ENCODE measurements at regions not wholly inside any gene's neighbourhood (a gene's known extent, or its start where the extent isn't known, plus 50 kb on each side); places are given as distances from the start of the nearest gene placed in this dataset.
A peak's percentile ranks its signal among the peaks of the same experiment; 100 is the strongest.

DNA sequence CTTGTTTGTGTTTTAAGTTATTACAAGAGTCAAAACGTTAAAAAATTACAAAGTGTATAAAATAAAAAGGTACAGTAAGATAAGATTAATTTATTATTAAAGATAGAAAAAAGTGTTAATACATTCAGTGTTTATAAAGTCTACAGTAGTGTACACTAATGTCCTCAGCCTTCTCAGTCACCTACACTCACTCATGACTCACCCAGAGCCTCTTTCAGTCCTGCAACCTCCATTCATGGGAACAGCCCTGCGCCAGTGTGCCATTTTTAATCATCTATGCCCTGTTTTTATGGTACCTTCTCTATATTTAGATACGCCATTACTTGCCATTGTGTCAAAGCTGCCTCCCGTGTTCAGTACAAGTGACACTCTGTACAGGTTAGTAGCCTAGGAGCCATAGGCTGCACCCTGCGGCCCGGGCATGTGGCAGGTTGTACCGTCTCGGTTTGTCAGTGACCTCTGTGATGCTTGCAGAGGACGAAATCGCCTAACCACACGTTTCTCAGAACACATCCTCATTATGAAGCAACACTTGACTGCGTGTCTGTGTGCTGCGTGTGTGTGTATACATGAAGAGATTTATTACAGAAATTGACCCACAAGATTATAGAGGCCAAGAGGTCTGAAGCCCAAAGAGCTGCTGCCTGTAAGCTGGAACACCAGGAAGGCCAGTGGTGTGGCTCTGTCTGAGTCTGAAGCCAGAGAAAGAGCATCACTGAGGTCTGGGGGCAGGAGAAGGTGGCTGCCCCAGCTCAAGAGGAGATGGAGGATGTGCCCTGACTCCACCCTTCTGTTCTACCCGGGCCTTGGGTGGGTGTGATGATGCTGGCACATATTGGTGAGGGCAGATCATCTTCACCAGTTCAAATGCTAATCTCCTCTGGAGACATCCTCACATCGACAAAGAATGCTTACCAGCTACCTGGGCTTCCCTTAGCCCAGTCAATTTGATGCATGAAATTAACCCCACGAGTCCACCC lies 116.6 kb upstream of the C14orf180 start:
- Histone ChIP-seq H3K9me3 (ENCODE audit: control insufficient read depth in 4 of 4, low read length in 3 of 4) (no peaks in the 10 kb centered on the region), H3K9ac (ENCODE audit: low read depth in 1 of 2, low read length in 2 of 2) (no peak overlapping the region), H3K4me3 (ENCODE audit: low read depth in 1 of 3, low read length in 3 of 3) (no peak overlapping the region), H3K4me1 (ENCODE audit: control insufficient read depth in 4 of 4, insufficient read depth in 4 of 4, low read length in 3 of 4) (peaks cover 0 to 7% (median 2%) of the 10 kb centered on the region in 4 donors), H3K27ac (ENCODE audit: low read depth in 1 of 2, low read length in 2 of 2) (no peak overlapping the region), H3K36me3 (ENCODE audit: control insufficient read depth in 4 of 4, insufficient read depth in 3 of 4, low read depth in 1 of 4, low read length in 3 of 4) (no peaks in the 10 kb centered on the region), H3K27me3 (ENCODE audit: control insufficient read depth in 4 of 4, insufficient read depth in 4 of 4, low read length in 3 of 4) (peaks cover 0 to 23% (median 5%) of the 10 kb centered on the region in 4 donors)
- WGBS: 66% methylated on average over 16 of the region's 16 CpGs
- TF ChIP-seq, protein P1, sequence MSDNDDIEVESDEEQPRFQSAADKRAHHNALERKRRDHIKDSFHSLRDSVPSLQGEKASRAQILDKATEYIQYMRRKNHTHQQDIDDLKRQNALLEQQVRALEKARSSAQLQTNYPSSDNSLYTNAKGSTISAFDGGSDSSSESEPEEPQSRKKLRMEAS (IDR thresholded peaks at IDR 0.05): no peak
- TF ChIP-seq FOXA2 (IDR thresholded peaks at IDR 0.05) (no peak), YY1 (IDR thresholded peaks at IDR 0.05) (no peak), HNF4A (conservative IDR thresholded peaks at IDR 0.05) (no peak), NR2F2 (IDR thresholded peaks at IDR 0.05) (no peak), TAF1 (conservative IDR thresholded peaks at IDR 0.05) (no peak), RXRA (IDR thresholded peaks at IDR 0.05) (no peak), EGR1 (IDR thresholded peaks at IDR 0.05; ENCODE audit: low read depth in 2 of 2) (no peak), FOXA1 (IDR thresholded peaks at IDR 0.05) (no peak), SP1 (IDR thresholded peaks at IDR 0.05) (no peak)
- TF ChIP-seq, protein P2, sequence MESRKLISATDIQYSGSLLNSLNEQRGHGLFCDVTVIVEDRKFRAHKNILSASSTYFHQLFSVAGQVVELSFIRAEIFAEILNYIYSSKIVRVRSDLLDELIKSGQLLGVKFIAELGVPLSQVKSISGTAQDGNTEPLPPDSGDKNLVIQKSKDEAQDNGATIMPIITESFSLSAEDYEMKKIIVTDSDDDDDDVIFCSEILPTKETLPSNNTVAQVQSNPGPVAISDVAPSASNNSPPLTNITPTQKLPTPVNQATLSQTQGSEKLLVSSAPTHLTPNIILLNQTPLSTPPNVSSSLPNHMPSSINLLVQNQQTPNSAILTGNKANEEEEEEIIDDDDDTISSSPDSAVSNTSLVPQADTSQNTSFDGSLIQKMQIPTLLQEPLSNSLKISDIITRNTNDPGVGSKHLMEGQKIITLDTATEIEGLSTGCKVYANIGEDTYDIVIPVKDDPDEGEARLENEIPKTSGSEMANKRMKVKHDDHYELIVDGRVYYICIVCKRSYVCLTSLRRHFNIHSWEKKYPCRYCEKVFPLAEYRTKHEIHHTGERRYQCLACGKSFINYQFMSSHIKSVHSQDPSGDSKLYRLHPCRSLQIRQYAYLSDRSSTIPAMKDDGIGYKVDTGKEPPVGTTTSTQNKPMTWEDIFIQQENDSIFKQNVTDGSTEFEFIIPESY (IDR thresholded peaks at IDR 0.05): no peak
- TF ChIP-seq, protein P3, sequence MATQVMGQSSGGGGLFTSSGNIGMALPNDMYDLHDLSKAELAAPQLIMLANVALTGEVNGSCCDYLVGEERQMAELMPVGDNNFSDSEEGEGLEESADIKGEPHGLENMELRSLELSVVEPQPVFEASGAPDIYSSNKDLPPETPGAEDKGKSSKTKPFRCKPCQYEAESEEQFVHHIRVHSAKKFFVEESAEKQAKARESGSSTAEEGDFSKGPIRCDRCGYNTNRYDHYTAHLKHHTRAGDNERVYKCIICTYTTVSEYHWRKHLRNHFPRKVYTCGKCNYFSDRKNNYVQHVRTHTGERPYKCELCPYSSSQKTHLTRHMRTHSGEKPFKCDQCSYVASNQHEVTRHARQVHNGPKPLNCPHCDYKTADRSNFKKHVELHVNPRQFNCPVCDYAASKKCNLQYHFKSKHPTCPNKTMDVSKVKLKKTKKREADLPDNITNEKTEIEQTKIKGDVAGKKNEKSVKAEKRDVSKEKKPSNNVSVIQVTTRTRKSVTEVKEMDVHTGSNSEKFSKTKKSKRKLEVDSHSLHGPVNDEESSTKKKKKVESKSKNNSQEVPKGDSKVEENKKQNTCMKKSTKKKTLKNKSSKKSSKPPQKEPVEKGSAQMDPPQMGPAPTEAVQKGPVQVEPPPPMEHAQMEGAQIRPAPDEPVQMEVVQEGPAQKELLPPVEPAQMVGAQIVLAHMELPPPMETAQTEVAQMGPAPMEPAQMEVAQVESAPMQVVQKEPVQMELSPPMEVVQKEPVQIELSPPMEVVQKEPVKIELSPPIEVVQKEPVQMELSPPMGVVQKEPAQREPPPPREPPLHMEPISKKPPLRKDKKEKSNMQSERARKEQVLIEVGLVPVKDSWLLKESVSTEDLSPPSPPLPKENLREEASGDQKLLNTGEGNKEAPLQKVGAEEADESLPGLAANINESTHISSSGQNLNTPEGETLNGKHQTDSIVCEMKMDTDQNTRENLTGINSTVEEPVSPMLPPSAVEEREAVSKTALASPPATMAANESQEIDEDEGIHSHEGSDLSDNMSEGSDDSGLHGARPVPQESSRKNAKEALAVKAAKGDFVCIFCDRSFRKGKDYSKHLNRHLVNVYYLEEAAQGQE (IDR thresholded peaks at IDR 0.05): no peak
- DNase-seq (ENCODE audit: low spot score): peak; percentile 21

DNA sequence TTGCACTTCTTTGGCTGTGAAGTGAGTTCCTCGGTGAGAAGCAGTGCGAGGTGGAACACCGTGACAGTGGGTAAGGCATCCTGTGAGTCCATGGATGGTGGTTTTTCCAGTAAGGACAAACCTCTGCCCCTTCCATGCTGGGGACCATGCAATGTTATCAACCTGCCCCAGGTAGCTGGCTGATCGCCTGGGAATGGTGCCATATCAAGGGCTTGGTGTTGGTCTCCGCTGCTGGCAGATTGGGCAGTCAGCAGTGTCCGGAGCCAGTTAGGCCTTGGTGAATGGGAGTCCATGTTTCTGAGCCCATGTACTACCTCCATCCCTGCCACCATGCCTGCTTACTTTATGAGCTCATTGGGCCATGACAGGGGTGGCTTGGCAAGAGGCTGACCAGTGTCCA lies 114.7 kb upstream of the C14orf180 start:
- H3K27ac ChIP-seq (ENCODE audit: low read depth in 1 of 2, low read length in 2 of 2): no peak overlapping the region
- H3K27me3 ChIP-seq (ENCODE audit: control insufficient read depth in 4 of 4, insufficient read depth in 4 of 4, low read length in 3 of 4): peaks cover 0 to 21% (median 5%) of the 10 kb centered on the region in 4 donors
- H3K9ac ChIP-seq (ENCODE audit: low read depth in 1 of 2, low read length in 2 of 2): no peak overlapping the region
- H3K9me3 ChIP-seq (ENCODE audit: control insufficient read depth in 4 of 4, low read length in 3 of 4): no peaks in the 10 kb centered on the region
- peak; percentile 9 for DNase-seq (ENCODE audit: low spot score)
- TF ChIP-seq HNF4A (conservative IDR thresholded peaks at IDR 0.05) (no peak), TAF1 (conservative IDR thresholded peaks at IDR 0.05) (no peak), SP1 (IDR thresholded peaks at IDR 0.05) (no peak), RXRA (IDR thresholded peaks at IDR 0.05) (no peak), FOXA1 (IDR thresholded peaks at IDR 0.05) (no peak), GABPA (IDR thresholded peaks at IDR 0.05 in 1 of 2, conservative IDR thresholded peaks at IDR 0.05 in 1 of 2) (no peak), JUND (IDR thresholded peaks at IDR 0.05) (no peak)
- TF ChIP-seq, protein P4, sequence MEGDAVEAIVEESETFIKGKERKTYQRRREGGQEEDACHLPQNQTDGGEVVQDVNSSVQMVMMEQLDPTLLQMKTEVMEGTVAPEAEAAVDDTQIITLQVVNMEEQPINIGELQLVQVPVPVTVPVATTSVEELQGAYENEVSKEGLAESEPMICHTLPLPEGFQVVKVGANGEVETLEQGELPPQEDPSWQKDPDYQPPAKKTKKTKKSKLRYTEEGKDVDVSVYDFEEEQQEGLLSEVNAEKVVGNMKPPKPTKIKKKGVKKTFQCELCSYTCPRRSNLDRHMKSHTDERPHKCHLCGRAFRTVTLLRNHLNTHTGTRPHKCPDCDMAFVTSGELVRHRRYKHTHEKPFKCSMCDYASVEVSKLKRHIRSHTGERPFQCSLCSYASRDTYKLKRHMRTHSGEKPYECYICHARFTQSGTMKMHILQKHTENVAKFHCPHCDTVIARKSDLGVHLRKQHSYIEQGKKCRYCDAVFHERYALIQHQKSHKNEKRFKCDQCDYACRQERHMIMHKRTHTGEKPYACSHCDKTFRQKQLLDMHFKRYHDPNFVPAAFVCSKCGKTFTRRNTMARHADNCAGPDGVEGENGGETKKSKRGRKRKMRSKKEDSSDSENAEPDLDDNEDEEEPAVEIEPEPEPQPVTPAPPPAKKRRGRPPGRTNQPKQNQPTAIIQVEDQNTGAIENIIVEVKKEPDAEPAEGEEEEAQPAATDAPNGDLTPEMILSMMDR (IDR thresholded peaks at IDR 0.05; ENCODE audit: low read depth, low read length, missing input control): no peak
- TF ChIP-seq, protein P2 (IDR thresholded peaks at IDR 0.05): no peak
- no peaks in the 10 kb centered on the region for H3K36me3 ChIP-seq (ENCODE audit: control insufficient read depth in 4 of 4, insufficient read depth in 3 of 4, low read depth in 1 of 4, low read length in 3 of 4)
- 87% methylated on average over 6 of the region's 6 CpGs for WGBS
- H3K4me3 ChIP-seq (ENCODE audit: low read depth in 1 of 3, low read length in 3 of 3): no peak overlapping the region
- peaks cover 0 to 7% (median 2%) of the 10 kb centered on the region in 4 donors for H3K4me1 ChIP-seq (ENCODE audit: control insufficient read depth in 4 of 4, insufficient read depth in 4 of 4, low read length in 3 of 4)
